ENCODE measurements at regions not wholly inside any gene's neighbourhood (a gene's known extent, or its start where the extent isn't known, plus 50 kb on each side); places are given as distances from the start of the nearest gene placed in this dataset.

DNA sequence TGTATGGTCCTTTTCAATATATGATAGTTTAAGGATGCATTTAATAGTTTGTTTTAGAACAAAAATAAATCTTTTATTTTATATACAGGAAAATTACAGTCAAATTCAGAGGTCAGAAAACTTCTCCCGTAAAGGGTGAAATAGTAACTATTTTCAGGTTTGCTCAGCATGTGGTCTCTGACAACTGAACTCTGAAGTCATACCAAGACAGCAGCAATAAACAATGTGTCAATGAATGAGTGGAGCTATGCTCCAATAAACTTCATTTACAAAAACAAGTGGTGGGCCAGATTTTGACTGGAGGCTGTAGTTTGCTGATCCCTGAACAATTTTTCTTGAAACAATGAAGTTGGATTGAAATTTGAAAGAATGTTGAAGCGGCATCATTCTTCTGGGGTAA lies 123.6 kb downstream of the ZNF248 start:
- DNase-seq (ENCODE audit: low read depth, low spot score), result no peak

DNA sequence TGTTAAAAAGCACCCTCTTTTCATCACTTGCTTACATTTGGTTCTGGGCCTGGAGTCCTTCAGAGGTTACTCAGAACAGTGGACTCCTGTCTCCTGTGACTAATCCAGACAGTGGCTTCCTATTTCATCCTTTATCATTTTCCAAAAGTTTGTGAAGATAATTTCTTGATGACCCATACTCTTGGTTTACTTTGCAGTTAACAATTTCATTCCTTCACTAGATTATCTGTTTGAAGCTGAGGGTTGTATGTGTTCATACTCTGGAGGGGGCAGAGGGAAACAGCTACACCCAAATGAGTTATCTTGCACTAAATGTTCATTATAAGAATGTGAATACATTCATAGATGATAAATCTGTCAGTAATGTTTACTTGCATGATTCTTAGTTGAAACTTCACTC lies 124.7 kb downstream of the ZNF248 start:
- no peak for DNase-seq (ENCODE audit: low read depth, low spot score)

DNA sequence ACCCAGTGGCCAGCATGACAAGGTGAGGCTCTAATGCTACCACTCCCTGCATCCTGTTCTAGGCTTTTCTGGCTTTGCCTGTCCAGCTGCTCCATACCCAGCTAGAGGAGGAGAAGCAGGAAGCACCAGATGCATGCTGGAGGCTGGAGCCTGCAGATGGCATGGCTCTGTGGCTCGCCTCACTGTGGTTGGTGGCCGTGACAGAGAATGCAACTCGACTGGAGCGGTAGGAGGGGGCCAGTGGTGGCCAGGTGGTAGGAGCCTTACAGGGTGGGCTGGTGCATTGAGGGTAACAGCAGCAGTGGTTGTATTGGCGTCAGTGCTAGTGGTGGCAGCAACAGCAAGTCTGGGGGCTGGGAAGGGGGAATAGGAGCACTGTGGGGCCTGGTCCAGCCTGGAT lies 128.6 kb downstream of the ZNF248 start:
- no peak for DNase-seq (ENCODE audit: low read depth, low spot score)

DNA sequence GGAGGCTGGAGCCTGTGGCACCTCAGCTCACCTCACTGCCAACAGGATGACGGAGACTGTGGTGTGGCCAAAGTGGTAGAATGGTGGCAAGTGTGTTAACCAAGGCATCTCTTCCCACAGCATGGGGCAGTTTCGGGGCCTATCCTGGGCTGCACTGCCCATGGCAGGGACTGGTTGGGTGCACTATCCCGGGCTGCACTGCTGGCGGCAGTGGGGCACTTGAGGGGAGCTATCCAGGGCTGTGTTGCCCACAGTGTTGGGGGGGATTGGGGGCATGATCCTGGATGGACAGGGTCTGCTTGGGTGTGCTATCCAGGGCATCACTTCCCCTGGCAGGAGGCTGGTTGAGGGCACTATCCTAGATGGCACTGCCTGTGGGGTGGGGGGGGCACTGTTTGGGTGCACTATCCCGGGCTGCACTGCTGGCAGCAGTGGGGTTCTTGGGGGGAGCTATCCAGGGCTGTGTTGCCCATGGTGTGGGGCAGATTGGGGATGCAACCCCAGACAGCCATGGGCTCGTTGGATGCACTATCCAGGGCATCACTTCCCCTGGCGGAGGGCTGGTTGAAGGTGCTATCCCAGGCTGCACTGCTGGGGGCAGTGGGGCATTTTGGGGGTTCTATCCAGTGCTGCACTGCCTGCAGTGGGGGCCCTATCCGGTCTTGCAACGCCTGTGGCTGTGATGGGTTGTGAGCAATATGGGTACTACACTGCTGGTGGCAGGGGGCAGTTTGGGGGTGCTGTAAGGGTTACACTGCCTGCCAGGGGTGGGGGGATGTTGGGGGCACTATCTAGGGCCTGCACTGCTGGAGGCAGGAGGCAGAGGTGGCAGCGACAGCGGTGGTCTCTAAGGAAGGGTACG lies 129.7 kb downstream of the ZNF248 start:
- no peak for DNase-seq (ENCODE audit: low read depth, low spot score)

DNA sequence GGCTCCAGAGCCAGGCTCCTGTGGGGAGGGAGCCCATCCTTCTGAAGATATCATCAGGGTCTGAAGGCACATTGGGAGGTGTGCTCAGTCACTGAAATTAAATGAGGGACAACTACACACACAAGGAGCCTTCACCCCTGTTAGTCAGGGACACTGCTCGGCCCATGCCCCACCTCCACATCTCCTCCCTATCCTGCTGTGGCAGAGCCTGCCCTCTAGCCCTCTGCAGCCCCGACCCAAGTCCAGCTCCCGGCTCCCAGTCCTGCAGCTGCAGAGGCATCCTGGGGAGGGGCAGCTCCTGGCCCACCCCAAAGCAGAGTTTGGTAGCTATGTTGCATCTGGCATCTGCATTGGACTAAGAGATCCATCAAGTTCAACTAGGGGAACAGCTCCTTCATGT lies 136.3 kb downstream of the ZNF248 start:
- no peak for DNase-seq (ENCODE audit: low read depth, low spot score)

DNA sequence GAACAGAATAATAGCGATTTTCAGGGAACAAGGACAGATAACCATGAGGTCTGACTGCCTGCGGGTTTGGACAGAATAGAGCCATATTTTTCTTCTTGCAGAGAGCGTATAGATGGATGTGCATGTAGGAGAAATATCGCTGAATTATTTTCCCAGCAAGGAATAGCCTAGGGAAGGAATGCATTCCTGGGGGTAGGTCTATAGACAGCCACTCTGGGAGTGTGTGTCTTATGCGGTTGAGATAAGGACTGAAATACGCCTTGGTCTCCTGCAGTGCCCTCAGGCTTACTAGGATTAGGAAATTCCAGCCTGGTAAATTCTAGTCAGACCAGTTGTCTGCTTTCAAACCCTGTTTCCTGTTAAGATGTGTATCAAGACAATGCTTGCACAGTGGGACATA lies 139.3 kb downstream of the ZNF248 start:
- DNase-seq (ENCODE audit: low read depth, low spot score), result peak; percentile 7

DNA sequence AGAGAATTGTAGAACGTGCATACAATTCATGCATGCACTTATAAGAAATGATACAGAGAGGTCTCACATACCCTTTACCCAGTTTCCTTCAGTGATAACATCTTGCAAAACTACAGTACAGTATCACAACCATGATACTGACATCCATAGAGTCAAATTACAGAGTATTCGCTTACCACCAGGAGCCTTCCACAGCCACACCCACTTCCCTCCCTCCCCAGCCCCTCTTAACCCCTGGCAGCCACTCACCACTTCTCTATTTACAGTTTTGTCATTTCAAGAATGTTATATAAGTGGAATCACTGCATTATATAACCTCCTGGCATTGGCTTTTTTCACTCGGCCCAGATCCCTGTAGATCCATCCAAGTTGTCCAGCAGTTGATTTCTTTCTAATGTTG lies 143.8 kb downstream of the ZNF248 start:
- DNase-seq (ENCODE audit: low read depth, low spot score), result no peak

DNA sequence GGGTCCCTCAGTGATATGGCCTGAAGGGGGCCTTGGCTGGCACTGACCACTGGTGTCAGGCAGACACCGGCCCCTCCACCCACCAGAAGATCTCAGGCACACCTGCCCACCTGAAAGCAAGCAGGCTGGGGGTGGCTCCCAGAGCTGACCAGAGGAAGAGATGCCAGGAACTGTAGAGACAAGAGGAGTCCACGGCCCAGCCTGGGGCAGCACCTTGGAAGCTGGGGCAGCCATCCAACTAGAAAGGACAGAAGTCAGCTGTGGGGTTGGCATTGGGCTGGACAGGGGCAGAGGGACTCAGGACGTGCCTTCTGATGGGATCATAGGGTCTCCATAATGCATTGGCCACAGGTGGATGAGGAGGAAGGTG lies 144.3 kb downstream of the ZNF248 start:
- DNase-seq (ENCODE audit: low read depth, low spot score), result no peak

DNA sequence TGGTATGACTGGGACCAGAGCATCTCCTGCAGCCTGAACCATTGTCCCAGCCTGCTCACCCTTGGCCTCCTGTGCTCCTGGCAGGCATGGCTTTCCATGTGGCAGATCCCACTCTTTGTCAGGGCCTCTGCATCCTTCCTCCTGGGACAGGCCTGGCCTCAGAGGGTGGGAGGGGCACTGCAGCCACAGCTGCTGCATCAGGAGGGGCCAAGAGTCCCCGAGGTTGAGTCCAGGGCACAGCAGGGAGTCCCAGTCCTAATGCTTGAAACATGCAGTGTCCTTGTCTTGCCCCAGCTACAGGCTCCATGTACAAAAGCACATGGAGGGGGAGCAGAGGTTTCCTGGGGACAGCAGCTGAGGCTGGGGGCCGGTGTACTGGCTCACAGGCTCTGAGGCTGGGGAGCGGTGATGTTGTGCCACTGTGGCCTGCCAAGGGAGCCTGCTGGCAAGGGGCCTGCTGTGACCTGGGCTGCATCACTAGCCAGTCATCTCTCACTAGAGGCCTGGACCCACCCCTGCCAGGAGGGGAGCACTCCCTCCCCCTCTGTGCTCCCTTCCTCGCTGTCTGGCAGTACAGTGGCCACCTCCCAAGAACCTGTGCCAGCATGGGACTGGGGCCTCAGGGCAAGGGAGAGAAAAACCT lies 144.8 kb downstream of the ZNF248 start:
- no peak for DNase-seq (ENCODE audit: low read depth, low spot score)

DNA sequence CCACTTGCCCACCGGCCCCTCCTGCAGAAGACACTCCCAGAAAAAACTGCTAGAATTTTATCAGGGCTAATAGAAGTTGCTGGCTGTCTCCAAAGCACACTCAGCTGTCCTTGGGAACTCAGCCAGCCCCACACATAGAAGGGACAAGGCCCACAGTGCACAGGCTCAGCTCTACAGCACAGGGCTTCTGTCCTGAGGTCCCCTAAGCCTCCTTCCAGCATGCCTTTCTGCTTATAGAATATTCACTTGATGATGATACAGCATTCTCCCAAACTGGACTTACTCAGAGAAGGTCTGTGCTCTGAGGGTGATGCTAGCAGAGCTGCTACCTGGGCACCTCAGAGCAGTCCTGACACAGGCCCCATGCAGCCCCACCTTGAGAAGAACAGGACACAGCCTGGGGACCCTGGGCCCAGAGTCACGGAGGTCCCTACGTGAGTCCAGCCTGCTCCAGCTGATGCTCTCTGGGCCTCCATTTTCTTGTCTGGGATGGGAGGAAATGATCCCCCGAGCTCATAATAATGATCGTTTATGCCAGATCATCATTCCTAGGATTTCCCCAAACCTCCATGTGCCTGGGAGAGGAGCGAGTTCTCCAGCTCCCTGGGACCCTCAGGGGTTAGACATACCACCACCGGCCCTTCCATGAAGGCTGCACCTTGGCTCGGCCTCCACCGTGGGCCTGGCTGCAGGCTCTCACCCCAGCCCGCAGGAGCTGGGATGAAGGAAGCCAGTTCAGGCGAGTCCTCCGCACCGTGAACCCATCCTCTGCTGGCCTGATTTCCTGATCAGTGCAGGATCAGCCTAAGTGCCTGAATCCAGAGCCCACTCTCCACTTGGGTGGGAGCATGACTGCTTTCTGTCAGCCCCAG lies 145.6 kb downstream of the ZNF248 start:
- DNase-seq (ENCODE audit: low read depth, low spot score), result no peak

DNA sequence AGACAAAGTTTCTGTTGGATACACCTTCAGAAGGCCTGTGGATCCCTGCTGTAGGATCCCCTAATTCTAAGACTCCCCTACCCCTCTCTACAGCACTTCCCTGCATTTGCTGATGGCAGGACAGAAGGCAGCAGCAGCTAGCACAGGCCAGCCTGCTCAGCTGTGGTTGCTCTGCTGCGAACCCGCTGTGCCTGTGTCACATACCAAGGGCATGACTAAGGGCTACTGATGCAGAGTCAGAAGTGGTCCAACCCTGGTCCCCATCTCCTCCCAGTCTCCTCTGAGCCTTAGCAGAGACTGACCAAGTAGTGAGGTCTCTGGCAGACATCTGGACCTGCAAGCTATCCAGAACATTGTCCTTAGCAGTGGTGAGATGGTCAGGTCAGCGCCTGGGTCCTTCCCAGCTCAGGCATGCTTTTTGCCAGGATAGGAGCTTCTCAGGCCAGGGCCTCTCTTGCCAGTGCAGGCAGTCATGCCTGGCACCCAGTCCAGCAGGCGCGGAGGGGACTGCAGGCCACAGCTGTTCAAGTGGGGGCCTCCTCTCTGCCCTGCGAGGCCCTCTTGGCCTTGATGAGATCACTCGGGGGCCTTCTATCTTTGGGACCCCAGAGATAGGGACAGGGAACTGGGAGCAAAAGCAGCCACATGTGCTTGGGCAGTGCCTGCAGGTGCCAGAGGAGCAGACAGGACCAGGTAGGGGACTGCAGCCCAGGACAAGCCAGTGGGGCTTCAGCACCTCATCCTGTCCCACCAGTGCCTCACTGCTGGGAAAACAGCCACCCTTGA lies 146.4 kb downstream of the ZNF248 start:
- DNase-seq (ENCODE audit: low read depth, low spot score), result no peak

DNA sequence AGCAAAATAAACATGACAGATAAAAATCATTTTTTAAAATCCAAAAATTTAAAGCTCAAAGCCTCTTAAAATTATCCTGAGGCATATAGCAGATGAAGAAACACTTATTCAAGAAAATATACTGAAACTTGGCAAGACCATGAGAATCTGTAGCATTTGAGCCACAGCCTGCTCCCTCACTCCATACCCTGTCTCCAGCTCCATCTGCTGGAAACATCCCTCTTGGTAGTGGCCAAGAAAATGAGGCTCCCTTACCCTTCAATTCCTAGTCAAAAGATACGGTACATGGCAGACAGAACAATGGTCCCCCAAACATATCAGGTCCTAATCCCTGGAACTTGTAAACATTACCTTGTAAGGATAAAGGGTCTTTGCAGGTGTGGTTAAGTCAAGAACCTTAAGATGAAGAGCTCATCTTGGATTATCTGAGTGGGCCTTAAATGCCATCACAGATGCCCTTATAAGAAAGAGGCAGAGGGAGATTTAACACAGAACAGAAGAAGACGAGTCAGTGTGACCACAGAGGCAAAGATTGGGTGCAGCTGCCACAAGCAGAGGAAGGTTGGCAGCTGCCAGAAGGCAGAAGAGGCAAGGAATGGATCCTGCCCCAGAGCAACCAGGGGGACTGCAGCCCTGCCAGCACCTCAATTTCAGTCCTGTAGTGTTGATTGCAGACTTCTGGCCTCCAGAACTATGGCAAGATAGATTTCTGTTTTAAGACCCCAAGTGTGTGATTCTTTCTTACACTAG lies 149.4 kb downstream of the ZNF248 start:
- DNase-seq (ENCODE audit: low read depth, low spot score), result no peak

DNA sequence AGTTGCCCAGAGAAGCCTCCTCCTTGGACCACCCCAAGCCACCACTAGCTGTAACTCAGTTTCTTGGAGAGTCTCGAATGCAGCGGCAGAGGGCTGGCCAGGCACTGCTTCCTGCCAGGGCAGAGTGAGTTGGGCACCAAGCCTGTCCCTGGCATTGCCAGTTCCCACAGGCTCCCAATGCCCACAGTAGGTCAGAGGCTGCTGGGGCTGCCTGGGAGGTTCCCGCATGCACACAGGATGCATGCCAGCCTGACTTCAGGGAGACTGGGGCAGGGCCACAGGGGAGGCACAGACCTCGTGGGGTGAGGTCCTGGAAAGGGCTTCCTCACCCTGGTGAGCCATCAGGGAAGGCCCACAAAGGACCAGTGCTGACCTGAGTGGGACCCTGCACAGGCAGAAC lies 152.8 kb downstream of the ZNF248 start:
- no peak for DNase-seq (ENCODE audit: low read depth, low spot score)

DNA sequence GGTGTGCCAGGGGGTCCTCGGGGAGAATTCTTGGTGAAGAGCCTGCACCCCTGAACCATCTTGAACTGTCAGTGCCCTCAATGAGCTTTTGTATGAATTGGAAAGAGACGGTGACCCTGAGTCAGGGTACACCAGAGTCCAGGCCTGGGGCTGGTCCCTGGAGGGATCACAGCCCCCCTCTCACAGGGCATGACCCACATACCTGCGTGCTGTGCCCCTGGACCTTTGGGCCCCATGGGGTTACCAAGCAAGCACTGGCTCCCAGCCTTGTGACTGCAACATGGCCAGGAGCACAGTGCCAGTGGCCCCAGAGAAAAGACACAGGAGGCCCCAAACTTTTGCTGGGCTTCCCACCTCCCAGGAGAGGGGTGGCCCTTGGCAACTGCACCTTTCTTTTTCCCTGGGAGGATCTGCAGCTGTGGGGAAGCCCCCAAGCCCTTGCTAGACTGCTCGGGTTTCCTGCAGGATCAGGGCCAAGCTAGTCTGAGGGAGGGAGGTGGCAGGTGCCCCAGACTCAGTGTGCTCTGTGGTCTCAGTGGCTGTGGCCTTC lies 153.5 kb downstream of the ZNF248 start:
- DNase-seq (ENCODE audit: low read depth, low spot score), result no peak

DNA sequence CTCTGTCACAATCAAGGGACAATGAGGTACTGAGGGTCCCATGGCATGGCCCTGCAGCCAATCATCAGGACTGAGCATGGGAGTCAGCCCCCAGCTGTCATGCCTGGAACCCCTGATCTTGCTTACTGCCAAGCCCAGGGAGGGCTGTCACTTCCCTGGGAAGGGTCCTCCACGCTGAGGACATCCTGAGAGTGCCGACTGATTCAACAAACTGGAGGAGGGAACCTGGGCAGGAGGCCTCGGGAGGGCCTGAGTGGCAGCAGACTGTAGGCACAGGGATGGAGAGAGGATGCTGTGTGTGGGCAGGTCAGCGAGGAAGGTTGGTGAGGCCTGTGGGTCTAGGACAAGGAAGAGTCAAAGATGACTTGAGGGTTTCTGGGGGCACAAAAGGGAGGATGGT lies 154.3 kb downstream of the ZNF248 start:
- DNase-seq (ENCODE audit: low read depth, low spot score), result no peak

DNA sequence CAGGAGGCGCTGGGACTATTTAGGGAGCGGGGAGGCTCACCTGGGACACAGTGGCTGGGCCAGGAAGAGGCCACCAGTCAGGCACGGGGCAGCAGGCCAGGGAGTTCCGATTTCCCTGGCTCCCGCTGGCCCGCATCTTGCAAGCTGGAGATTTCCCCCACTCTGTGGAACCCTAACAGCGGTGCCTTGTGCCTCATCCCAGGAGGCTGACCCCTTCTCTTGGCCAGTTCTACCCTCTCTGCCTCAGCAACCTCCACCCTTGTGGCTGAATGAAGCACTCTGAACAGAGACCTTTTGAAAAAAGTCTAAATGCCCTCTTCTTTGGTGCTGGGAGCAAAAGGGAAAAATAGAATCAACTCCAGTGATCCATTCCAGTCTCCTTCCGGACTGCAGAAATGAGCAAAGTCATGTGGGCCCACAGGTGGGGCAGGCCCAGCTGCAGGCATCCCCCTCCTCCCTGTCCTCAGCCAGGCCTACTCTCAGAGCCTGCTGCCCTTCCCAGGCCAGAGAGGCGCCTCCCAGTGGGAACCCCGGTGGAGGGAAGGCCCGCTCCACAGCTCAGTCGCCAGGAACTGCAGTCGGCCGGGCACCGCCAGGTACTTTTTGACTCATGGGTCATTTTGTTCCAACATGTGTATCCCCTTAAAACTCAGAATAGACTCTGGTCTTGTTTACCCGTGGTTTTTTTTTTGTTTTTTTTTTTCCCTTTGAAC lies 155.5 kb downstream of the ZNF248 start:
- DNase-seq (ENCODE audit: low read depth, low spot score), result no peak

DNA sequence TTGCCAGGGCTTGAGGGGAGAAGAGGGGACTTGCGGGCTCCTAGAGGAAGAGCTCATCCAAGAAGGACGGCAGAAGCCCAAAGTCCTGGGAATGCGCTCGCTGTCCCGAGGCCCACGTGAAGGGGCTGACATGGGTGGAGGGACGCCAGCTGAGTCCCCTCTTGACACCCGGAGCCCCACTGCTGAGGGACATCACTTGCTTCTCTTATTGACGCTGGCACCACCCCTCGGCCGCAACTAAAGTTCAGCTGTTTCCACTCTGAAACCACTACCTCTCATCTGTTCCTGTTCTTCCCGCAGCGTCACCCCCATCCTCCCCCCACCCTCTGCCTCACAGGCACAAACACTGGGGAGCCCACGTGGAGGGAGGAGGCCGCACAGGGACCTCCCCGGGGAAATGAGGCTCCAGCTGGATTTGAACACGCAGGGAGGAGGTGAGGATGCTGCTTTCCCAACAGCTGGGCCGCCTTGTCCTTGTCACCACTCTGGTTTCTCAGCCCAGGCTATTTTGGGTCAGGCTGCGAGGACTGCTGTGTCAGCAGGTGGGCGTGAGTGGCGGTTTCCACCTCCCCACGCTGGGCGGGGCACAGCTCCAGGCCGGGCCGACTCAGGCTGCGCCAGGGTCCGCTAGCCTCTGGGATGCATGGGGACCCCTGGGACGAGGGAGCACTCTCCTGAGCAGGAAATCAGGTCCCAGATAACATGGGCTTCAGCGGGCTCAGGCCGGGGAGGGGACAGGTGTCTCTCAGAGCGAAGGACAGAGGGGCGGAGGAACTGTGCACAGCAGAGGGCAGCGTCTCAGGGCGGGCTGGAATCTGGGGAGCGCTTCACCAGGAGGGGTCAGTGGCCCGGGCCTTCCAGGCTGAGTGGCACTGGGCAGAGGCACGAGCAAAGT lies 156.3 kb downstream of the ZNF248 start:
- DNase-seq (ENCODE audit: low read depth, low spot score), result no peak

DNA sequence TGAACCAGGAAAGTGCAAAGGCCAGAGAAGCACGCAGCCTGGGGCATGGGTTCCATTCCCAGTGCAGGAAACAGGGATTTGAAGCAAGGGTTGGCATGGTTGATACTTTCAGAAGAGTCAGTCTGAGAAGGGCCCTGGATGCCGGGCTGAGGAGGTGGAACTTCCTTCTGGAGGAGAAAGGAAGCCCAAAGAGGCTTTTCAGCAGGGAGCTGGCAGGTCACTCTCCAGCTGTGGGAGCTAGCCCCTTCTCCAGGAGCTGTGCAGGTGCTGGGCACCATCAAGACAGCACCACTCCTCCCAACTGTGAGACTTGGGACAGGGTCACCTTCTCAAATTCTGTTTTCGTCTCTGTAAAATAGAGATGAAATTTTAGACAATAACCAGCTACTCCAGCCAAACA lies 169.8 kb downstream of the ZNF248 start:
- DNase-seq (ENCODE audit: low read depth, low spot score), result no peak

Measured in ELF-1 (cell line).